H9 (cell line): ENCODE measurements at regions not wholly inside any gene's neighbourhood (a gene's known extent, or its start where the extent isn't known, plus 50 kb on each side); places are given as distances from the start of the nearest gene placed in this dataset.

ENCODE experiments used
- DNase-seq: peaks from one replicate; pipeline ENCODE4 v3.0.0-alpha.2; 2017
- H2AFZ ChIP-seq: one replicate; pipeline ENCODE4 v1.6.1; 2013; ENCODE audit warnings: mild to moderate bottlenecking, low read length, control low read depth, moderate library complexity
- H2AK5ac ChIP-seq: 2 replicates; pipeline ENCODE4 v1.6.1; 2013; ENCODE audit warnings: low read length, control low read depth, mixed read lengths; ENCODE audit not compliant: insufficient read length
- H2BK120ac ChIP-seq: one replicate; pipeline ENCODE4 v1.6.1; 2013; ENCODE audit warnings: low read depth, mild to moderate bottlenecking, low read length, control low read depth, inconsistent platforms; ENCODE audit not compliant: poor library complexity, severe bottlenecking
- H2BK12ac ChIP-seq: 2 replicates; pipeline ENCODE4 v1.6.1; 2013; ENCODE audit warnings: low read length, control low read depth, mixed read lengths, low read depth; ENCODE audit not compliant: insufficient read length
- H2BK15ac ChIP-seq: 2 replicates; pipeline ENCODE4 v1.6.1; 2013; ENCODE audit warnings: low read depth, low read length, control low read depth
- H2BK20ac ChIP-seq: one replicate; pipeline ENCODE4 v1.6.1; 2013; ENCODE audit warnings: low read depth, mild to moderate bottlenecking, low read length, control low read depth, inconsistent platforms; ENCODE audit not compliant: poor library complexity, severe bottlenecking
- H2BK5ac ChIP-seq: 2 replicates; pipeline ENCODE4 v1.6.1; 2013; ENCODE audit warnings: low read length, control low read depth, mixed read lengths; ENCODE audit not compliant: insufficient read length
- H3K14ac ChIP-seq: 2 replicates; pipeline ENCODE4 v1.6.1; 2013; ENCODE audit warnings: low read length, control low read depth; ENCODE audit not compliant: insufficient read depth
- H3K18ac ChIP-seq: 2 replicates; pipeline ENCODE4 v1.6.1; 2013; ENCODE audit warnings: low read depth, mild to moderate bottlenecking, mixed read lengths, low read length, control low read depth; ENCODE audit not compliant: insufficient read length
- H3K23ac ChIP-seq: 2 replicates; pipeline ENCODE4 v1.6.1; 2013; ENCODE audit warnings: low read length, control low read depth, mixed read lengths, low read depth; ENCODE audit not compliant: insufficient read length
- H3K23me2 ChIP-seq: 2 replicates; pipeline ENCODE4 v1.6.1; 2013; ENCODE audit warnings: low read depth, mild to moderate bottlenecking, mixed read lengths, low read length, control low read depth; ENCODE audit not compliant: insufficient read length, poor library complexity, severe bottlenecking
- H3K27ac ChIP-seq: 2 replicates; pipeline ENCODE4 v1.5.1; 2013; ENCODE audit warnings: low read length, control low read depth, mixed read lengths, low read depth; ENCODE audit not compliant: insufficient read length
- H3K27me3 ChIP-seq: 2 replicates; pipeline ENCODE4 v1.6.1; 2013; ENCODE audit warnings: low read length, control low read depth, inconsistent platforms; ENCODE audit not compliant: insufficient read depth
- H3K4ac ChIP-seq: 2 replicates; pipeline ENCODE4 v1.6.1; 2013; ENCODE audit warnings: low read depth, mild to moderate bottlenecking, control low read depth, inconsistent platforms, low read length, moderate library complexity
- H3K4me1 ChIP-seq: 2 replicates; pipeline ENCODE4 v1.6.1; 2013; ENCODE audit warnings: low read length, control low read depth, inconsistent platforms; ENCODE audit not compliant: insufficient read depth
- H3K4me2 ChIP-seq: 2 replicates; pipeline ENCODE4 v1.6.1; 2013; ENCODE audit warnings: low read length, control low read depth, mixed read lengths; ENCODE audit not compliant: insufficient read length, insufficient read depth
- H3K56ac ChIP-seq: 2 replicates; pipeline ENCODE4 v1.6.1; 2013; ENCODE audit warnings: low read depth, mild to moderate bottlenecking, mixed read lengths, low read length, control low read depth; ENCODE audit not compliant: insufficient read length
- H3K79me1 ChIP-seq: 2 replicates; pipeline ENCODE4 v1.6.1; 2013; ENCODE audit warnings: low read depth, mild to moderate bottlenecking, moderate library complexity, low read length, control low read depth, inconsistent platforms; ENCODE audit not compliant: insufficient read depth, poor library complexity, severe bottlenecking
- H3K79me2 ChIP-seq: 2 replicates; pipeline ENCODE4 v1.6.1; 2013; ENCODE audit warnings: low read length, control low read depth, inconsistent platforms; ENCODE audit not compliant: insufficient read depth
- H3K9ac ChIP-seq: 2 replicates; pipeline ENCODE4 v1.6.1; 2013; ENCODE audit warnings: low read length, control low read depth, mixed read lengths; ENCODE audit not compliant: insufficient read length; ENCODE audit errors: extremely low read depth
- H3K9me3 ChIP-seq: one replicate; pipeline ENCODE4 v1.6.1; 2013; ENCODE audit warnings: low read depth, low read length, inconsistent platforms; ENCODE audit not compliant: control insufficient read depth
- H3T11ph ChIP-seq: one replicate; pipeline ENCODE4 v1.6.1; 2013; ENCODE audit warnings: mild to moderate bottlenecking, low read length, control low read depth, inconsistent platforms
- H4K20me1 ChIP-seq: one replicate; pipeline ENCODE4 v1.6.1; 2013; ENCODE audit not compliant: control insufficient read depth, insufficient read length, insufficient read depth
- H4K5ac ChIP-seq: 2 replicates; pipeline ENCODE4 v1.6.1; 2013; ENCODE audit warnings: low read depth, mild to moderate bottlenecking, mixed read lengths, low read length, control low read depth; ENCODE audit not compliant: insufficient read length
- H4K8ac ChIP-seq: replicated peaks from 2 replicates; pipeline ENCODE4 v1.6.1; 2013; ENCODE audit warnings: low read length, control low read depth, mixed read lengths, low read depth; ENCODE audit not compliant: insufficient read length
- H4K91ac ChIP-seq: 2 replicates; pipeline ENCODE4 v1.6.1; 2013; ENCODE audit warnings: low read depth, mild to moderate bottlenecking, moderate library complexity, mixed read lengths, low read length, control low read depth; ENCODE audit not compliant: insufficient read length
- H3K27ac Mint-ChIP-seq, 3 experiments: 2 replicates in 2 of 3; 3 replicates in 1 of 3; pipeline ENCODE4 v1.8.0; 2020 to 2021; ENCODE audit warnings: mixed read lengths in 3 of 3, mild to moderate bottlenecking in 1 of 3, moderate library complexity in 1 of 3
- H3K27me3 Mint-ChIP-seq: 2 replicates; pipeline ENCODE4 v1.8.0; 2021; ENCODE audit warnings: low read depth, mild to moderate bottlenecking, moderate library complexity, mixed read lengths
- H3K36me3 Mint-ChIP-seq, 3 experiments: 2 replicates in 2 of 3; 3 replicates in 1 of 3; pipeline ENCODE4 v1.8.0; 2020 to 2021; ENCODE audit warnings: low read depth in 3 of 3, mixed read lengths in 3 of 3; ENCODE audit not compliant: insufficient read depth in 1 of 3
- H3K4me1 Mint-ChIP-seq, 2 experiments: 2 replicates each; pipeline ENCODE4 v1.8.0; 2020; ENCODE audit warnings: mixed read lengths in 2 of 2
- H3K4me3 Mint-ChIP-seq, 2 experiments: 2 replicates in 1 of 2; 3 replicates in 1 of 2; pipeline ENCODE4 v1.8.0; 2020 to 2021; ENCODE audit warnings: mild to moderate bottlenecking in 2 of 2, mixed read lengths in 2 of 2, moderate library complexity in 1 of 2
- H3K9me3 Mint-ChIP-seq, 2 experiments: 2 replicates in 1 of 2; 3 replicates in 1 of 2; pipeline ENCODE4 v1.8.0; 2020; ENCODE audit warnings: mild to moderate bottlenecking in 2 of 2, mixed read lengths in 2 of 2, moderate library complexity in 1 of 2
- CTCF ChIP-seq: fragments of 200-600 bp; sonication (generic); conservative IDR thresholded peaks from 3 replicates; pipeline ENCODE4 v1.8.0; 2021; ENCODE audit warnings: antibody characterized with exemption, mild to moderate bottlenecking
- WGBS: extraction: QIAGEN DNeasy Blood & Tissue Kit; methylation state at CpG from one replicate; pipeline ENCODE4 v1.1.7; 2013; ENCODE audit warnings: missing lambda C conversion rate, low lambda C conversion rate, mixed read lengths; ENCODE audit not compliant: insufficient read length; ENCODE audit errors: extremely low coverage; 5-methylcytosine and 5-hydroxymethylcytosine counted together

- H3K27me3 ChIP-seq, result no peaks in the 10 kb centered on the region
- no peaks in the 10 kb centered on the region for H3K27me3 Mint-ChIP-seq
- WGBS, result no CpG with 5 or more reads among the region's 7 CpGs
- no peak overlapping the region for H3K27ac ChIP-seq
- H2BK20ac ChIP-seq, result no peak overlapping the region
- no peaks in the 10 kb centered on the region for H3K79me1 ChIP-seq
- no peak overlapping the region for H3K18ac ChIP-seq
- no peak overlapping the region for H3K56ac ChIP-seq
- H2AFZ ChIP-seq, result no peak overlapping the region
- H3K14ac ChIP-seq, result no peak overlapping the region
- no peak overlapping the region for H4K8ac ChIP-seq
- TF ChIP-seq CTCF, result no peak
- 0 out of 7 replicates have a peak overlapping the region, but pooled peaks of 1 of the 3 experiments have one; percentile 28 for H3K27ac Mint-ChIP-seq
- no peaks in the 10 kb centered on the region for H3K36me3 Mint-ChIP-seq
- no peak overlapping the region for H3T11ph ChIP-seq
- H3K23ac ChIP-seq, result no peak overlapping the region
- no peaks in the 10 kb centered on the region for H3K9me3 ChIP-seq
- H3K4ac ChIP-seq, result no peak overlapping the region
- no peak overlapping the region for H3K4me2 ChIP-seq
- no peak overlapping the region for H3K4me3 Mint-ChIP-seq
- no peak overlapping the region for H2BK5ac ChIP-seq
- peaks cover 0 to 4% of the 10 kb centered on the region in 2 experiments; a peak in 2 of 5 replicates for H3K9me3 Mint-ChIP-seq
- no peak overlapping the region for H4K5ac ChIP-seq
- no peaks in the 10 kb centered on the region for H4K20me1 ChIP-seq
- peaks cover 15 to 18% of the 10 kb centered on the region in 2 experiments for H3K4me1 Mint-ChIP-seq
- H3K4me1 ChIP-seq, result peaks cover 5% of the 10 kb centered on the region
- H2BK120ac ChIP-seq, result no peak overlapping the region
- H3K9ac ChIP-seq, result no peak overlapping the region
- H4K91ac ChIP-seq, result no peak overlapping the region
- DNase-seq, result no peak
- H2BK15ac ChIP-seq, result no peak overlapping the region
- no peak overlapping the region for H2AK5ac ChIP-seq
- H2BK12ac ChIP-seq, result no peak overlapping the region
- H3K79me2 ChIP-seq, result no peaks in the 10 kb centered on the region
- H3K23me2 ChIP-seq, result no peaks in the 10 kb centered on the region
Observed at GRCh38 chr10:106280896-106281460, 883.5 kb downstream of the SORCS1 start.
